B cell (primary cell): ENCODE measurements at regions not wholly inside any gene's neighbourhood (a gene's known extent, or its start where the extent isn't known, plus 50 kb on each side); places are given as distances from the start of the nearest gene placed in this dataset.

Experiments used
- ATAC-seq: fragments of 200-7000 bp; cut with Tn5 transposase; one replicate; pipeline ENCODE4 v1.10.0; 2021; ENCODE audit warnings: low read depth, mild to moderate bottlenecking, moderate number of reproducible peaks, moderate library complexity
- CTCF ChIA-PET: fragments of 350-600 bp; sonication (Branson Sonifier 250); formaldehyde crosslinking; loops from one replicate; lab custom pipeline; 2021; ENCODE audit warnings: antibody characterized with exemption, inconsistent platforms; lab: Charles Lee
- POLR2A ChIA-PET: fragments of 350-600 bp; sonication (Branson Sonifier 250); formaldehyde crosslinking; loops from one replicate; lab custom pipeline; 2021; ENCODE audit warnings: antibody characterized with exemption; lab: Charles Lee
- DNase-seq: peaks from one replicate; pipeline ENCODE4 v3.0.0; 2013
- H2AFZ ChIP-seq: 2 replicates; pipeline ENCODE4 v1.6.1; 2012; ENCODE audit warnings: mild to moderate bottlenecking, low read depth, low read length; ENCODE audit not compliant: insufficient read depth, poor library complexity, severe bottlenecking
- H3K27ac ChIP-seq, 2 donors: 1 replicate in 1 of 2; 2 replicates in 1 of 2; pipeline ENCODE4 v1.5.1; 2012 to 2013; ENCODE audit warnings: low read length in 2 of 2, mild to moderate bottlenecking in 2 of 2, moderate library complexity in 1 of 2
- H3K27me3 ChIP-seq, 4 experiments: fragments of 200-600 bp in 1 of 4; sonication (generic) in 1 of 4; replicated peaks in 1 of 4; 1 replicate in 2 of 4; 2 replicates in 2 of 4; pipeline versions ENCODE4 v1.6.1 to v1.7.0; 2013 to 2016; ENCODE audit warnings: low read length in 3 of 4, mild to moderate bottlenecking in 2 of 4, mixed read lengths in 1 of 4, moderate library complexity in 1 of 4; ENCODE audit not compliant: insufficient read depth in 4 of 4, control insufficient read depth in 3 of 4; ENCODE audit errors: control extremely low read depth in 1 of 4
- H3K36me3 ChIP-seq, 2 experiments: replicated peaks in 1 of 2; 1 replicate in 1 of 2; 2 replicates in 1 of 2; pipeline versions ENCODE4 v1.6.1 to v1.7.1; 2013; ENCODE audit warnings: low read length in 1 of 2; ENCODE audit not compliant: insufficient read depth in 2 of 2, control insufficient read depth in 1 of 2; ENCODE audit errors: control extremely low read depth in 1 of 2, extremely low read depth in 1 of 2
- H3K4me1 ChIP-seq, 2 donors: fragments of 200-600 bp in 1 of 2; sonication (generic) in 1 of 2; 1 replicate in 1 of 2; 2 replicates in 1 of 2; pipeline versions ENCODE4 v1.5.1 to v1.6.1; 2013 to 2017; ENCODE audit warnings: low read length in 2 of 2; ENCODE audit not compliant: control insufficient read depth in 2 of 2, insufficient read depth in 2 of 2
- H3K4me2 ChIP-seq: replicated peaks from 2 replicates; pipeline ENCODE3; 2012; ENCODE audit warnings: mild to moderate bottlenecking, low read depth, low read length; ENCODE audit not compliant: poor library complexity, severe bottlenecking
- H3K4me3 ChIP-seq, 5 experiments: fragments of 200-600 bp in 1 of 5; sonication (generic) in 1 of 5; 1 replicate in 3 of 5; 2 replicates in 2 of 5; pipeline versions ENCODE4 v1.5.1 to v1.7.0; 2011 to 2016; ENCODE audit warnings: low read length in 4 of 5, mild to moderate bottlenecking in 4 of 5, low read depth in 2 of 5, control low read depth in 1 of 5, moderate library complexity in 1 of 5; ENCODE audit not compliant: insufficient read depth in 1 of 5; ENCODE audit errors: control extremely low read depth in 1 of 5, extremely low read depth in 1 of 5
- H3K79me2 ChIP-seq: fragments of 200-600 bp; sonication (generic); one replicate; pipeline ENCODE4 v1.6.0; 2016; ENCODE audit warnings: low read length; ENCODE audit not compliant: control insufficient read depth, insufficient read depth
- H3K9ac ChIP-seq: fragments of 200-600 bp; sonication (generic); 2 replicates; pipeline ENCODE4 v1.6.1; 2017; ENCODE audit warnings: mild to moderate bottlenecking, low read length, moderate library complexity
- H3K9me3 ChIP-seq, 3 donors: one replicate each; pipeline versions ENCODE4 v1.6.1 to v1.7.1; 2013; ENCODE audit warnings: low read length in 2 of 3; ENCODE audit not compliant: control insufficient read depth in 2 of 3, insufficient read depth in 1 of 3; ENCODE audit errors: control extremely low read depth in 1 of 3
- H4K20me1 ChIP-seq: 2 replicates; pipeline ENCODE4 v1.6.0; 2012; ENCODE audit warnings: mild to moderate bottlenecking, low read length; ENCODE audit not compliant: insufficient read depth, control insufficient read depth, poor library complexity, severe bottlenecking
- H3K27ac Mint-ChIP-seq: one replicate; pipeline ENCODE4 v1.8.0; 2021; ENCODE audit warnings: mixed read lengths
- H3K27me3 Mint-ChIP-seq: one replicate; pipeline ENCODE4 v1.8.0; 2021; ENCODE audit warnings: mixed read lengths
- H3K4me1 Mint-ChIP-seq: one replicate; pipeline ENCODE4 v1.8.0; 2021; ENCODE audit warnings: mixed read lengths
- H3K4me3 Mint-ChIP-seq: one replicate; pipeline ENCODE4 v1.8.0; 2021; ENCODE audit warnings: mixed read lengths
- H3K9me3 Mint-ChIP-seq: one replicate; pipeline ENCODE4 v1.8.0; 2022; ENCODE audit warnings: mixed read lengths; ENCODE audit not compliant: insufficient read depth
- EZH2 ChIP-seq: IDR thresholded peaks from 2 replicates; pipeline ENCODE4 v1.6.1; 2012; ENCODE audit warnings: borderline replicate concordance, low read depth, mild to moderate bottlenecking, moderate library complexity, low read length; ENCODE audit not compliant: insufficient read depth, poor library complexity, severe bottlenecking
- WGBS: methylation state at CpG from one replicate; pipeline ENCODE4 v1.1.5; 2013; ENCODE audit warnings: missing lambda C conversion rate; ENCODE audit not compliant: insufficient coverage; 5-methylcytosine and 5-hydroxymethylcytosine counted together
- intact Hi-C: fragments of 100-400 bp; cut with micrococcal nuclease; formaldehyde crosslinking; loops from one replicate; pipeline ENCODE4 v1.10.0; 2022
- TF ChIP-seq, protein P1 (sequence below): fragments of 200-600 bp; IDR thresholded peaks from one replicate; pipeline ENCODE4 v1.8.0; 2022; ENCODE audit warnings: antibody characterized with exemption, mild to moderate bottlenecking

DNA sequence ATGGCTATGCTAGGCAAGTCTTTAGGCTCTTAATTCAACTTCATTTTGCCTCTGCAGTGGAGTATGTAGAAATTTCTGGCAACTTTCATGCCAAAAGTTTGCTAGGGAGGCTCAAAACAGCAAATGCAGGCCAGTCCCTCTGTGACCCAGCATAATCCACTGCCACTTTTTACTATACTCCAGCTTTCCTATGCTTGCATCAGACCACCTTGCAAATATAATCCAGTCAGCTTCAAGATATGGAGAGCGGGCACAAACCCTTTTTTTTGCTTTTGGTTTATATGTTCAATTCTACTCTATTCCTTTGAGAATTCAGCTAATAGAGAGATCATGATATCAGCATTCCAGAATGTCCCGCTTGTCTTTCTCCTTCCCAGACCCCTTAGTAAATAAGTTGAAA lies 192.0 kb upstream of the PABPC4L start:
- intact Hi-C loops, result no loop called here
- no CpG with 5 or more reads among the region's 2 CpGs for WGBS
- Mint-ChIP-seq H3K27me3 (no peaks in the 10 kb centered on the region), H3K4me1 (no peaks in the 10 kb centered on the region), H3K4me3 (no peak overlapping the region), H3K9me3 (peaks cover 11% of the 10 kb centered on the region), H3K27ac (no peak overlapping the region)
- peaks cover 0 to 6% (median 4%) of the 10 kb centered on the region in 3 donors for H3K9me3 ChIP-seq
- ATAC-seq (no peak), DNase-seq (no peak)
- no peak overlapping the region for H3K4me3 ChIP-seq
- POLR2A ChIA-PET, result no interaction called here
- no peaks in the 10 kb centered on the region for H3K36me3 ChIP-seq
- CTCF ChIA-PET, result no interaction called here
- no peak overlapping the region for H3K9ac ChIP-seq
- no peaks in the 10 kb centered on the region for H4K20me1 ChIP-seq
- no peak overlapping the region for H2AFZ ChIP-seq
- no peak overlapping the region for H3K27ac ChIP-seq
- no peak for TF ChIP-seq EZH2
- H3K4me1 ChIP-seq, result no peaks in the 10 kb centered on the region
- no peaks in the 10 kb centered on the region for H3K79me2 ChIP-seq
- no peak overlapping the region for H3K4me2 ChIP-seq
- no peaks in the 10 kb centered on the region for H3K27me3 ChIP-seq

DNA sequence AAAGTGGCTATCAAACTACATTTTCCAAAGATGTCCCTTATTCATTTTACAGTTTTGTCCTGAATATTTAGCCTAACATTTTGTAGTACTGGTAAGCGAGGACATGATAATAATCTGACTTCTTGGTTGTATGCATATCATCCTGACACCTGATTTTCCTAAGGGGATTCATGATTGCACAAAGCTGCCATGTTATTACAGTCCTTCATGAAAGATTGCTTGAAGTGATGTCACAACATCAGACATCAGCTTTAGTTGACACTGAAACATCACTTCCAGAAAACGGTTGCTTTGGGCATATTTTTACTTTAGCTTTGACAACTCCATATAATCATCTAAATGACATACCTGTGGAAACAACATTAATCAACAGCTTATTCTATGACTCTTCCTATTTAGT lies 188.7 kb upstream of the PABPC4L start:
- no peaks in the 10 kb centered on the region for H3K36me3 ChIP-seq
- ChIA-PET POLR2A (no interaction called here), CTCF (no interaction called here)
- peaks cover 0 to 2% (median 0%) of the 10 kb centered on the region in 3 donors for H3K9me3 ChIP-seq
- no CpG with 5 or more reads among the region's 2 CpGs for WGBS
- no peaks in the 10 kb centered on the region for H3K9me3 Mint-ChIP-seq
- H2AFZ ChIP-seq, result no peak overlapping the region
- no peak for DNase-seq
- H3K9ac ChIP-seq, result no peak overlapping the region
- H3K4me2 ChIP-seq, result no peak overlapping the region
- H3K4me3 Mint-ChIP-seq, result no peak overlapping the region
- H3K27me3 Mint-ChIP-seq, result no peaks in the 10 kb centered on the region
- H4K20me1 ChIP-seq, result no peaks in the 10 kb centered on the region
- no peak for TF ChIP-seq EZH2
- TF ChIP-seq, protein P1, sequence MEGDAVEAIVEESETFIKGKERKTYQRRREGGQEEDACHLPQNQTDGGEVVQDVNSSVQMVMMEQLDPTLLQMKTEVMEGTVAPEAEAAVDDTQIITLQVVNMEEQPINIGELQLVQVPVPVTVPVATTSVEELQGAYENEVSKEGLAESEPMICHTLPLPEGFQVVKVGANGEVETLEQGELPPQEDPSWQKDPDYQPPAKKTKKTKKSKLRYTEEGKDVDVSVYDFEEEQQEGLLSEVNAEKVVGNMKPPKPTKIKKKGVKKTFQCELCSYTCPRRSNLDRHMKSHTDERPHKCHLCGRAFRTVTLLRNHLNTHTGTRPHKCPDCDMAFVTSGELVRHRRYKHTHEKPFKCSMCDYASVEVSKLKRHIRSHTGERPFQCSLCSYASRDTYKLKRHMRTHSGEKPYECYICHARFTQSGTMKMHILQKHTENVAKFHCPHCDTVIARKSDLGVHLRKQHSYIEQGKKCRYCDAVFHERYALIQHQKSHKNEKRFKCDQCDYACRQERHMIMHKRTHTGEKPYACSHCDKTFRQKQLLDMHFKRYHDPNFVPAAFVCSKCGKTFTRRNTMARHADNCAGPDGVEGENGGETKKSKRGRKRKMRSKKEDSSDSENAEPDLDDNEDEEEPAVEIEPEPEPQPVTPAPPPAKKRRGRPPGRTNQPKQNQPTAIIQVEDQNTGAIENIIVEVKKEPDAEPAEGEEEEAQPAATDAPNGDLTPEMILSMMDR, result no peak
- H3K4me1 Mint-ChIP-seq, result no peaks in the 10 kb centered on the region
- H3K27ac Mint-ChIP-seq, result no peak overlapping the region
- no peak overlapping the region for H3K27ac ChIP-seq
- no peak for ATAC-seq
- intact Hi-C loops, result no loop called here
- no peaks in the 10 kb centered on the region for H3K4me1 ChIP-seq
- no peak overlapping the region for H3K4me3 ChIP-seq
- no peaks in the 10 kb centered on the region for H3K27me3 ChIP-seq
- H3K79me2 ChIP-seq, result no peaks in the 10 kb centered on the region
